K562 (cell line): ENCODE measurements at regions not wholly inside any gene's neighbourhood (a gene's known extent, or its start where the extent isn't known, plus 50 kb on each side); places are given as distances from the start of the nearest gene placed in this dataset.

Experiments
- BCL6 ChIP-seq: fragments of 250-450 bp; sonication (Bioruptor Pico); IDR thresholded peaks from 2 replicates; pipeline ENCODE4 v1.4.0; 2020
- BDP1 ChIP-seq: IDR thresholded peaks from 3 replicates; pipeline ENCODE4 v1.6.1; 2011; ENCODE audit not compliant: insufficient read length, insufficient read depth
- CCAR2 ChIP-seq: fragments of 200-400 bp; formaldehyde crosslinking; IDR thresholded peaks from 2 replicates; pipeline ENCODE4 v1.6.1; 2017; ENCODE audit warnings: mild to moderate bottlenecking, low read depth, low read length
- CEBPB ChIP-seq: fragments of 450-650 bp; IDR thresholded peaks from 2 replicates; pipeline ENCODE4 v1.6.1; 2016; ENCODE audit warnings: missing genetic modification characterization, missing compliant biosample characterization
- CUX1 ChIP-seq: fragments of 200-800 bp; sonication (Bioruptor generic); IDR thresholded peaks from 2 replicates; pipeline ENCODE4 v1.6.1; 2016; ENCODE audit warnings: missing genetic modification characterization, missing compliant biosample characterization
- RCOR1 ChIP-seq, 2 experiments: IDR thresholded peaks; 2 replicates each; pipeline ENCODE4 v1.6.1; 2012; ENCODE audit warnings: low read depth in 2 of 2, low read length in 2 of 2, borderline replicate concordance in 1 of 2, improper control_type of control experiment in 1 of 2
- RHOXF2B ChIP-seq: fragments of 250-450 bp; sonication (Bioruptor Pico); conservative IDR thresholded peaks from 2 replicates; pipeline ENCODE4 v1.5.1; 2021
- RUNX1 ChIP-seq: sonication (generic); IDR thresholded peaks from 2 replicates; pipeline ENCODE4 v1.6.1; 2016; ENCODE audit warnings: antibody characterized with exemption, low read depth
- SMC3 ChIP-seq: conservative IDR thresholded peaks from 2 replicates; pipeline ENCODE4 v1.6.1; 2011; ENCODE audit warnings: low read depth, low read length, improper control_type of control experiment; ENCODE audit not compliant: insufficient read depth
- SP2 ChIP-seq: IDR thresholded peaks from 2 replicates; pipeline ENCODE4 v1.6.1; 2011; ENCODE audit warnings: mild to moderate bottlenecking, low read depth, low read length, moderate library complexity; ENCODE audit not compliant: poor library complexity, severe bottlenecking; ENCODE audit errors: extremely low read depth
- SRSF1 ChIP-seq: fragments of 200-400 bp; formaldehyde crosslinking; IDR thresholded peaks from 2 replicates; pipeline ENCODE4 v1.6.1; 2017; ENCODE audit warnings: mild to moderate bottlenecking, low read depth, low read length, moderate library complexity
- TCFL5 ChIP-seq: fragments of 250-450 bp; sonication (Bioruptor Pico); conservative IDR thresholded peaks from 2 replicates; pipeline ENCODE4 v1.6.1; 2021; ENCODE audit warnings: mild to moderate bottlenecking, moderate library complexity, matching md5 sums
- ZNF217 ChIP-seq: sonication (generic); formaldehyde crosslinking; IDR thresholded peaks from 2 replicates; pipeline ENCODE4 v1.8.0; 2022; ENCODE audit warnings: mild to moderate bottlenecking, missing genetic modification reagents
- ZNF324 ChIP-seq: fragments of 250-450 bp; sonication (Bioruptor Pico); IDR thresholded peaks from 2 replicates; pipeline ENCODE4 v1.4.0; 2020; ENCODE audit warnings: mild to moderate bottlenecking
- ZNF444 ChIP-seq: fragments of 250-450 bp; sonication (Bioruptor Pico); IDR thresholded peaks from 2 replicates; pipeline ENCODE4 v1.4.0; 2020; ENCODE audit warnings: mild to moderate bottlenecking, moderate library complexity
- ZNF764 ChIP-seq: fragments of 250-450 bp; sonication (Bioruptor Pico); IDR thresholded peaks from 2 replicates; pipeline ENCODE4 v1.4.0; 2020; ENCODE audit warnings: low read depth, mild to moderate bottlenecking, moderate library complexity
- TF ChIP-seq, protein P1 (sequence below), 2 experiments: fragments of 450-650 bp in 1 of 2; sonication (generic) in 1 of 2; formaldehyde crosslinking; conservative IDR thresholded peaks; 2 replicates each; pipeline versions ENCODE4 v1.4.0 to v1.8.1; 2020 to 2022; ENCODE audit warnings: mild to moderate bottlenecking in 1 of 2, missing genetic modification reagents in 1 of 2
- TF ChIP-seq, protein P2 (sequence below): sonication (generic); formaldehyde crosslinking; IDR thresholded peaks from 2 replicates; pipeline ENCODE4 v1.8.0; 2022; ENCODE audit warnings: mild to moderate bottlenecking, missing genetic modification reagents

DNA sequence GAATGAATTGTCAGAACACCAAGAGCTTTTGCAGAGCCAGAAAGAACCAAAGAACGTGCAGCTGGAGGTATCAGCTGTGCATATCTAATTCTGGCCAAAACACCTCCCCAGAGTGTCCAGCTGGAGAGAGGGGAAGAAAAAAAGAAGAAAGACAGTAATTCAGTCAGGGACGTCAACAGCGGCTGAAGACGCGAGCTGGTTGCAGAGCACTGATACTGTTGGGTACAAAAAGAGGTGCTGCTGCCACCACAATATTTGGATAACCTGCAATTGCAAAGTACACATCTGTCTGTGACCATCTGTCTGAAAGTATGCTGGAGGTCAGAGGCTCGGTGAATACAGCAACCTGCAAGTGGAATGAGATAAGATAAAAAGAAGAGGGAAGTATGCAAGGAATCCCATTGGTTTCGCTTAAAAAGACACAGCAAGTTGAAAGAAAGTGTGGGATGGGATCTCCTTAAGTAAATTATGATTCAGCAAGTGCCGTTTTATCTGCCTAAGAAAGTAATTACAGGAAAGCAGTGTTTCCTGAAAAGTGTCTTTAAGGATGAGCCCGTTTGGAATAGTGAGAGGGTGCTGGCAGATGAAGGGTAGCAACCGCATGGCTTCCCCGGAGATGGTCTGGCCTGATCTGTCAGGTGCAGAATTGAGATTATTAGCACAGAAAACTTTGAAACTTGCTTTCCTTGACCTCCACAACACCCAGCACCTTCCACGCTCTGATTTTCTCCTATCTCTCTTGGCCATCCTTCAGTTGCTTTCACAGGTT lies 189.9 kb upstream of the PRDM1 start (continued):
- TF ChIP-seq RUNX1 (no peak), RHOXF2B (CRISPR knock-in tag) (no peak), ZNF324 (CRISPR knock-in tag) (no peak), BDP1 (no peak), CCAR2 (no peak), SMC3 (no peak), ZNF764 (CRISPR knock-in tag) (no peak), CUX1 (no peak), RCOR1 (IDR thresholded peaks at IDR 0.05; ENCODE audit: borderline replicate concordance in 1 of 2, low read depth in 2 of 2, low read length in 2 of 2) (peak; percentile 25 to 87; a peak in 3 of 4 replicates), ZNF444 (CRISPR knock-in tag) (no peak), ZNF217 (CRISPR knock-in tag) (no peak), TCFL5 (no peak), SRSF1 (no peak), CEBPB (tag) (no peak), SP2 (no peak), BCL6 (CRISPR knock-in tag) (no peak)
- TF ChIP-seq, protein P1, sequence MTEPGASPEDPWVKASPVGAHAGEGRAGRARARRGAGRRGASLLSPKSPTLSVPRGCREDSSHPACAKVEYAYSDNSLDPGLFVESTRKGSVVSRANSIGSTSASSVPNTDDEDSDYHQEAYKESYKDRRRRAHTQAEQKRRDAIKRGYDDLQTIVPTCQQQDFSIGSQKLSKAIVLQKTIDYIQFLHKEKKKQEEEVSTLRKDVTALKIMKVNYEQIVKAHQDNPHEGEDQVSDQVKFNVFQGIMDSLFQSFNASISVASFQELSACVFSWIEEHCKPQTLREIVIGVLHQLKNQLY (CRISPR knock-in tag; conservative IDR thresholded peaks at IDR 0.05): no peak
- TF ChIP-seq, protein P2, sequence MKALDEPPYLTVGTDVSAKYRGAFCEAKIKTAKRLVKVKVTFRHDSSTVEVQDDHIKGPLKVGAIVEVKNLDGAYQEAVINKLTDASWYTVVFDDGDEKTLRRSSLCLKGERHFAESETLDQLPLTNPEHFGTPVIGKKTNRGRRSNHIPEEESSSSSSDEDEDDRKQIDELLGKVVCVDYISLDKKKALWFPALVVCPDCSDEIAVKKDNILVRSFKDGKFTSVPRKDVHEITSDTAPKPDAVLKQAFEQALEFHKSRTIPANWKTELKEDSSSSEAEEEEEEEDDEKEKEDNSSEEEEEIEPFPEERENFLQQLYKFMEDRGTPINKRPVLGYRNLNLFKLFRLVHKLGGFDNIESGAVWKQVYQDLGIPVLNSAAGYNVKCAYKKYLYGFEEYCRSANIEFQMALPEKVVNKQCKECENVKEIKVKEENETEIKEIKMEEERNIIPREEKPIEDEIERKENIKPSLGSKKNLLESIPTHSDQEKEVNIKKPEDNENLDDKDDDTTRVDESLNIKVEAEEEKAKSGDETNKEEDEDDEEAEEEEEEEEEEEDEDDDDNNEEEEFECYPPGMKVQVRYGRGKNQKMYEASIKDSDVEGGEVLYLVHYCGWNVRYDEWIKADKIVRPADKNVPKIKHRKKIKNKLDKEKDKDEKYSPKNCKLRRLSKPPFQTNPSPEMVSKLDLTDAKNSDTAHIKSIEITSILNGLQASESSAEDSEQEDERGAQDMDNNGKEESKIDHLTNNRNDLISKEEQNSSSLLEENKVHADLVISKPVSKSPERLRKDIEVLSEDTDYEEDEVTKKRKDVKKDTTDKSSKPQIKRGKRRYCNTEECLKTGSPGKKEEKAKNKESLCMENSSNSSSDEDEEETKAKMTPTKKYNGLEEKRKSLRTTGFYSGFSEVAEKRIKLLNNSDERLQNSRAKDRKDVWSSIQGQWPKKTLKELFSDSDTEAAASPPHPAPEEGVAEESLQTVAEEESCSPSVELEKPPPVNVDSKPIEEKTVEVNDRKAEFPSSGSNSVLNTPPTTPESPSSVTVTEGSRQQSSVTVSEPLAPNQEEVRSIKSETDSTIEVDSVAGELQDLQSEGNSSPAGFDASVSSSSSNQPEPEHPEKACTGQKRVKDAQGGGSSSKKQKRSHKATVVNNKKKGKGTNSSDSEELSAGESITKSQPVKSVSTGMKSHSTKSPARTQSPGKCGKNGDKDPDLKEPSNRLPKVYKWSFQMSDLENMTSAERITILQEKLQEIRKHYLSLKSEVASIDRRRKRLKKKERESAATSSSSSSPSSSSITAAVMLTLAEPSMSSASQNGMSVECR (CRISPR knock-in tag): no peak
